Activated CD8-positive, alpha-beta memory T cell treated with anti-CD3 and anti-CD28 coated beads, Interleukin-2, amount 50 U/mL, for 48 hours (primary cell): ENCODE measurements at regions not wholly inside any gene's neighbourhood (a gene's known extent, or its start where the extent isn't known, plus 50 kb on each side); places are given as distances from the start of the nearest gene placed in this dataset.
"Not testable (repeated sequence)": the region's sequence is repeated elsewhere in the genome, so short reads cannot be mapped to it uniquely, and the experiment has no call there.

Experiments used
- DNase-seq: peaks from one replicate; pipeline ENCODE4 v3.0.0-alpha.2; 2020

DNA sequence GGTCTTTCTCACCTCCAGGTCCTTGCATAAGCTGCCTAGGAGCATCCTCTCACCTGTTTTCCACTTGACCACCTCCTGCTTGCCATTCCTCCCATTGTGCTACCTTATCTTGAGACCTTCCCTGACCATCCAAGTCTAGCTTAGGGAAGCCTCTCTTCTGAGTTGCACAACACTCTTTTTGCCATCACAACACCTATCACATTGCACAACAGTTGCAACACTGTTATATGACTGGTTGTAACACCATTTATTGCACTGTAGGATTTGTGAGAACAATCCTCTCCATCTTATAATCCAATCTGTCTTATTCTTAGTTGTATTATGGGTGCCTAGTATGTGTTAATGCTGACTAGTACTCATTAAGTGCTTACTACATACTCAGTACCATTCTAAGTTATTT lies 488.7 kb downstream of the OMA1 start:
- DNase-seq, result no peak

DNA sequence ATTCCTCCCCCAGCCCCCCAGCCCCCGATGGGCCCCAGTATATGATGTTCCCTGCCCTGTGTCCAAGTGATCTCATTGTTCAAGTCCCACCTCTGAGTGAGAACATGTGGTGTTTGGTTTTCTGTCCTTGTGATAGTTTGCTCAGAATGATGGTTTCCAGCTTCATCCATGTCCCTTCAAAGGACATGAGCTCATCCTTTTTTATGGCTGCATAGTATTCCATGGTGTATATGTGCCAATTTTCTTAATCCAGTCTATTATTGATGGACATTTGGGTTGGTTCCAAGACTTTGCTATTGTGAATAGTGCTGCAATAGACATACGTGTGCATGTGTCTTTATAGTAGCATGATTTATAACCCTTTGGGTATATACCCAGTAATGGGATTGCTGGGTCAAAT lies 495.3 kb downstream of the OMA1 start:
- not testable (repeated sequence) for DNase-seq

DNA sequence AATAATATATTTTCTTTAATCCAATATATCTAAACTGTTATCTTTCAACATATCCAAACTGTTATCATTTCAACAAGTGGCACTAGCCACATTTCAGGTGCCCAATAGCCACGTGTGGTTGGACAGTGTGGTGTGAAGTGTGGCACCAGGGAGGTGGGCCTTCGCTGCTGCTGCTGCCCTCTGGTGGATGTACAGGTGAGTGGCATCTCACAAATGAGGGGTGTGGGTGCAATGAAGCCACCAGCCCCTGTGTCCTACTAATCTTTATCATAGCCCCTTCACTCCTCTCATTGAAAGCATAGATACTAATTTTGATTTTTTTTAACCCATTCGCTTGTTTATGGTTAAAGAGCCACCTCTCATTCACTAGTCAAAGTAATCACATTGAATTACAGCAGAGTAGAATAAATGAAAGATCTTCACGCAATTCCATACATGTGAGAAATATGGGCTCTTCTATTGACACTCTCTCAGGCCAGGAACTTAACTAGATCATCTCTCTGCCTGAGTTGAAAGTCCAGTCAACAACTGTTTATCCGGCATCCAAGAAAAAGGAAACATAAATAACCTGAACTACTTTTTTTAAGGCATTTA lies 499.2 kb downstream of the OMA1 start:
- DNase-seq, result peak; percentile 63

DNA sequence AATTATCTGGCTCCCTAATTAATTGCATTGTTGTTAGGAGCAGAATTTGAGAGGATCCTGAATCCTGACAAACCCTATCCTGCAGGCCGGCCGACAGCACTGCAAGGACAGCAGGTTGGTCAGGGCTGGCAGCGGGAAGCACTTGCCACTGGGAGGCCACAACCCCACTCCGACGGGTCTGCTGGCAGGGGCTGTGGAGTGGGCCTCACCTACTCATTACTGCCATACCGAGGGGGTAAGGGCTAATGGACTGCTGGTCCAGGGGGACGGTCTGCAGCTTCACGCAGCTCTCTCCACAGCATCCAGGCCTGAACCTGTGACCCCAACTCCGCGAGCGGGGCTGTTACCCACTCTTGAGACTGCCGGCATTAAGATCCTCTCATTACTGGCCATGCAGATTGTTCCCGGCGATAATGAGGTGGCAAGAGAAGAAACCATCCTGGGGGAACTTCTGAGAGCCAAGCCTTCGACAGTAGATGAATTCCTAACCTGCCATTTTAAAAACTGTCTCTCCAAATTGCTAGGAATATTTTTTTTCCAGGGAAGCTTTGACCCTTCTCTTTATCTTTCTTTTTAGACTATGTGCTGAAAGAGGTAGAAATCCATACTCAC lies 501.3 kb downstream of the OMA1 start:
- DNase-seq, result no peak

DNA sequence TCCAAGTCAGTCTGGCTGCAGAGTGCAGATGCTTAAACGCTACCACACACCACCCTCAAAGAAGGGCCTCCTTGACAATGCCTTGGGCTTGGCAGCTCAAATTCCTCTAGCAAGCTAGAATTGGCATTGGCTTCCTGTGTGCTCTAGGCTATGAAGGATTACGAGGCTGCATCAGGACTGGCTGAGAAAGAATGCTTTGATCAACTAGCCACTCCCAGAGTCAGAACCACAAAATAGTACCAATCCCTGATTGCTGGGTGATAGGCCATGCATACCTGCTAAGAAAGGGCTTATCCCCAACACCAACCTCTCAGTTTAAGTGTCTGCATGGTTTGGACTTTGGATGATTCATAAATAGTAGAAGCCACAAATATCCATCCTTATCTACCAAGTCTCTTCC lies 504.9 kb downstream of the OMA1 start:
- no peak for DNase-seq

DNA sequence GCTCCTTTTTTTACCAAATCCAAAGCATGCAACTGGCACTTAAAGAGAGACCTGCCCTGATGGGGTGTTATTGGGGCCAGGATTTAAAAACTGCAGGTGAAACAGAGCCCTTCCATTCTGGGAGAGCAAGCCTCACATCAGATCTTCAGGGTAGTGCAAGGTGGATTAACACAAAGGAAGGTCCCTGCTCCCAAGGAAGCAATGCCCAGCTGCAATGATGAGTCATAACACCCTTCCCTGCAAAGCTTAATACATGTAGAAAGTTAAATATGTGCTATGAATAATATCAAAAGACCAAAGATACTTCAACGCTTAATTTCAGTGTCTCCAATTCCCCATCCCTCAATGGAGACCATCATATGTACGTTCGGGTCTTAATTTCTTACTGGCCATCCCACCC lies 508.0 kb downstream of the OMA1 start:
- DNase-seq, result no peak

DNA sequence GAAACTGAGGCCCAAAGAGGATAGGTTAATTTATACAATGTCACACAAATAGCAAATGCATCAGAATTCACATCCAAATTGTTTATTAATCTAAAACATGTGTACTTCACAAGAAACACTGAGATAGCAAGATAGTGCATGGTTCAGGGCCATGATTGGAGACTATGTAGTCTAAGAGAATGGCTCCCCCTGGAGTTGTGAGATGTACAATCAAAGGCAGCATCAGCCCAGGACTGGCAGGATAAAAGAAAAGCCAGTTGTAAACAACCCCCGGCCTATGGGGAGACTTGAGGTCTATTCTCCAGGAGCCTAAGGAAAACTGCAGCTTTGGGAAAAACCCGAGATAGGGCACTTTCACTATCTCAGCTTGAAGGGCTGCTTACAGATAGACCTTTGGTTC lies 511.0 kb downstream of the OMA1 start:
- DNase-seq, result no peak

DNA sequence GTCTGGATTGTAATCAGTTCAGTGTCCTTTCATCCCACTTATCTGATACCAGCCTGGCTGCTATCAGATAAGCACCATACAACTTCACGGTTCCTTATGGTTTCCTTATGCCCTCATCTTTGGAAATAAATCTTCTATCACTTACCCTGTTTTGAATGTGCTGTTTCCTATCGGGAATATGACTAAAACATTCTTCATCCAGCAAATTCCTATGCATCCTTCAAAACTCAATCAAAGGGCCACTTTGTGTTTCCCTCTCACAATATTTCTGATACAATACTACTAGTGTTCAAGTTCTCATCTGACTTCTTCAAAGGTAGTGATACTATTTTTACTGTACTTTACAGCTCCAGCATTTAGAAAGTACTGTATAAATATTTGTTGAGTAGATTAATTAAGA lies 513.2 kb downstream of the OMA1 start:
- no peak for DNase-seq

DNA sequence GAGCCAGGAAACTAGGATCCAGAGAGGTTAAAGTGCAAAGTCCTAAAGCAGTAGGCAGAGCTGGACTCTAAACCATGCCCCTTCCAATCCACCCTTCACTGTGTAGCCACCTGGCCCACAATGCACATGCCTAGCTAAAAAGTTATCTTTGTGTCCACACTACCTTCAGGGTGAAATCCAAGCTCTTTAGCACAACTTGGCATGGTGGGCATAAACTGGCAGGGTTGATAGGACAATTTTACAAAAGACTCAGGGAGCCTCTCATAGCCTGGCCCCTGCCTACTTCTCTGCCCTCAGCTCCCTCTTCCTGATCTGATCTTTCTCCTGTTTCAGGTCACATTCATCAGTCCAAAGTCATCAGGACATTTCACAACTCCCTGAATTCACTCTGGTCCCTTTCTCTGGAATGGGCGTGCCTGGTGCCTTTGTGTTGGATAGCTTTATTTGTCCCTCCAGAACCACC lies 513.9 kb downstream of the OMA1 start:
- DNase-seq, result no peak

DNA sequence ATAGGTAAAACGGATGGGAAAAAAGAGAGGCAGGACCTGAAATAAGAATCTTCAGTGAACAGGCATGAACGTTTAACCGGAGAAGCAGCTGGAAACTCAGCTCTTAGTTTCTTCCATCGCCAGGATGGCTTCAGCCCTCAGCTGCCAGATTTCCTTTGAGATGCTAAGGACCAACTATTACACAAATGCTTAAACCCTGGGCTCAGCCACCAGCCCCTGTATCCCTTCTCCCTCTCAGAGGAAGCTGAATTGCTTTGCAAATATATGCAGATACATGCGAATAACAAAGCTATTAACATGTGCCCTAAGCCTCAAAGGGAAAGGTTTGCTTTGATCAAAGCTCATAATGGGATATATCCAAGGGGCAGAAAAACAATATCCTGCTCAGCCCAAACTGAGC lies 515.1 kb downstream of the OMA1 start:
- no peak for DNase-seq

DNA sequence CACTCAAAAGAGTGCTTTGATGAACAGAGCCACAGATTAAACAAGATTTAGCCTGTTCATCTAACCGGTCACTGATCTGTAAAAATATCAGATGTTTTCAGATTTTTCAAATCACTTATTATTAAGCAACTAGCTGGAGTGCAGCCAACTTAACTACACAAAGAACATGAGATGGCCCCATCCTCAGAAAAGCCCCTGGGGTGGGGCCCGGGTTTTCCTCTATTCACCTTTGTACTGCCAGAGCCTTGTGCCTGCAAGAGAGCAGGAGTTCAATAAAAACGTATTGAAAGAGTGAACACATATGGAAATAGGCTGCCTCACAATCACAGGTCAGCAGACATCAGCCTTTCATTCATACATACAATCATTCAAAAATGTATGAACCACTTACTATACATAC lies 516.1 kb downstream of the OMA1 start:
- DNase-seq, result no peak

DNA sequence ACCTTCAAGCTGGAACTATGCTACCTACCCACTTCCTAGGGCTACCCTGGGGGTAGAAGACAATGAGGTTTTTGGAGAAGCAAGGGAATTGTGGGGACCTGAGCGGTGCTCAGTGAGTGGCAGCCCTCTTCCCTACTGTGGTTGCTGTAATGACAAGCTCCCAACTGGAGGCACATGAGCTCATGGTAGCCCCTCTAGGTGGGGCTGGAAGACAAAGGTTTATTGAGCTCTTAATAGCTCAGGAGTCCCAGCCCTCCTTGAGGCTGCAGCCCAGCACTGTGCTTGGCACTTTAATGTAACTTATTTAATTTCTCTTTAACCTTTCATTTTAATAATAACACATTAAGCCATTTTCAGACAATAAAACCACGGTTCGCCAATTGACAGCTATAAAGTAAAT lies 528.9 kb downstream of the OMA1 start:
- DNase-seq, result no peak

DNA sequence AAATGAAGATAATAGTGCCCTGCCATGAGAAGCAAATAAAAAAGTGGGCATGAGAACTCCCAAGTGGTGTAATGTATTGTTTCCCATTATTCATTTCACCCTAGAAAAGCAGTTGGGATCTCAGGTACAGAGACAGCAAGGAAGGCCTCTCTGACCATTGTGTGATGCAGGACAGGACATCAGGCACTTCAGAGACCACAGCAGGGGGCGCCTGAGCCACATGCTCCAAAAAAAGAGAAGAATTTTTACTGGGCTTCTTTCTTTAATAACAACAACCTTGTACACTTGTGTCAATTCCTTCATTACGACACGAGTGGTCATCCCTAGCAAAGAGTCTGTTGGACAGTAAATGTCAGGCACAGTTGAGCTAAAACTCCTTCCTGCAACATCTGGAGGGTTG lies 533.3 kb downstream of the OMA1 start:
- DNase-seq, result no peak

DNA sequence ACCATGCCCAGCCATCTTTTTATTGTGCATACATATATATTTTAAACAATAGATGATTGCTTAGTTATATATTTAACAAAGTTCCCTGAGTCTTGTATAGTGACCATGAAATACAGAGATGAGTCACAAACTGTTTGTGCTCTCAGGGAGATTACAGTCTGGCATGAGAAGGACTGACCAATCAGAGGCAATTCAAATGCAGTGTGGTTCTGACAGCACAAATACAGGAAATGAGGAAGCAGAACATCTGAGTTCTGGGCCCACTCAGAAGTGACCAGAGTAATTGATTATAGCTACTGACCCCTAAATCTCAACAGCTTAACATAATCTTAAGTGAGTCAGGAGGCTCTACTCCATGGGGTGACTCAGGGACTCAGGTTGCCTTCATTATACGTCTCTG lies 534.5 kb downstream of the OMA1 start:
- no peak for DNase-seq

DNA sequence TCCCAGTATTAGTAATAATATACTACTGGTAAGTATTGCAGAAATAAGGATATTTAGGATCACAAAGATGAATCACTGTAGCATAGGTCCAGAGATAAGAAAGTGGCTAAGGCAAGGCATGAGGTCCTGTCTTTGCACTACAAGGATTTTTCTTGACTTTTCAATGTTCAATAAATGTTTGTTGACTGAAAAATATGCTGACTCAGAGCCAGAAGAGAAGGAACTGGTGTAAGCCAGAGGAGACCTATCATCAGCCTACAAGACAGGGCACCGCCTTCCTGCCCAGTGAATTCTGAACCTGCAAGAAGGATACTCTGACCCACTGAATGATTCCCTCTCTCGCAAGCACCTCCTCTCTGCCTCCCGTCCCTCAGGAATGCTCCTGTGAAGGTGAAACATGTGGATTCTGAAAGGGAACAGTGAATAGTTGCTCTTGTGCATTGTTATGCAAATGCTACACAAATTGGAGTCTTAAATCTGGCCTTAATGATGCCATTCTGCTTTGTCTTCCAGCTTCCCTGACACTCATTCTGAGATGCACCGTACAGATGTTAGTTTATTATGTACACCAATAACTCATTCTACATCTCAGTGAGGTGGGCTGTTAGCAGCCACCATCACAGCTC lies 540.0 kb downstream of the OMA1 start:
- no peak for DNase-seq

DNA sequence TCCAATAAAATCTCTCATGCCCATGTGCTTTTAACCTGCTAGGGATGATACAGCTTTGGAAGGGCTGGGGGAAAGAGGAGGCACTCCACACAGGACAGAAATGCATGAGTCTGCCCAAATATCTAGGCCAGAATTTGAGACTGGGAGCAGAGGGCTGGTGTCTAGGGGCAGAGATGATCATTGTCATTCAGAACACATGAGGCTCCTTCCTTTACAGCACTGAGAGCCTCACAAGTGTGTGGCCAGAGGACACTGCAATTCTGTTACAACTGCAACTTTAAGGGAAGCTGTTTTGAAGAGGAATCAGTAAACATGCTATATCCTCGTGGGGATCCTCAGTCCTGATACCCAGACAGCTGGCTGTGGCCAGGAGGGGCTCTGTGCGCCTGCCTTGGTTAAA lies 541.3 kb downstream of the OMA1 start:
- no peak for DNase-seq

DNA sequence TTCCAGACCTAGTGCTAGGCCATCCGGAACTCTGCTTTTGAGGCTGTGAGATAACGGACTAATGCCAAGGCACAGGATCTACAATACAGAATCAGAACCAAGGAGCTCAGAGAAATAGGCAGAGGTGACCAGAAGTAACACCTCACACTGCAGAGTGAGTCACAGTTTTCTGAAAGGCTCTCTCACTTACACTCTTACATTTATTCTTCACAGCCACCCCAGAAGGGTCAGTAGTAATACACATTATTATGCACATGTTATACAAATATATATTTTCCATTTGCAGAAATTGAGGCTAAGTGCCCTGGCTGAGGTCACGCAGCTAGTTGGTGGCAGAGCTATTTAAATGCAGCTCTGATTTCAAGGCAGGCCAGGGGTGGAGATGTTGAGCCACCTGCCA lies 542.5 kb downstream of the OMA1 start:
- DNase-seq, result no peak

DNA sequence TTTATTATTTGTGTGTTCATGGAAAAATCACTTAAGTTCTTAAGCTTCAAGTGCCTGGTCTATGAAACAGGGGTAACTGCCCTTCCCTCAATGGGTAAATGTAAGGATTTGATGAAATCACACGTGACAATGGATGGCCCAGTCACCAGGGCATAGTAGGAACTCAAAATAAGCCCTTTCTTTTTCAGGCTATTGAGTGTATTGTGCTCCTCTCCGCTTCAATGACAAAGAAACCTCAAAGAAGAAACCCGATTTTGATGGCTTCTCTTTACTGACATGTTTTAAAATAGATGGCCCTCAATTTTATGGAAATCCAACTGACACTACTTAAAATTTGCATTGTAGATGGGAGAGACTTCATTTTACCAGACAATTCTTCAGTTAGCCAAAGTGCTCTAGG lies 543.5 kb downstream of the OMA1 start:
- DNase-seq, result no peak

DNA sequence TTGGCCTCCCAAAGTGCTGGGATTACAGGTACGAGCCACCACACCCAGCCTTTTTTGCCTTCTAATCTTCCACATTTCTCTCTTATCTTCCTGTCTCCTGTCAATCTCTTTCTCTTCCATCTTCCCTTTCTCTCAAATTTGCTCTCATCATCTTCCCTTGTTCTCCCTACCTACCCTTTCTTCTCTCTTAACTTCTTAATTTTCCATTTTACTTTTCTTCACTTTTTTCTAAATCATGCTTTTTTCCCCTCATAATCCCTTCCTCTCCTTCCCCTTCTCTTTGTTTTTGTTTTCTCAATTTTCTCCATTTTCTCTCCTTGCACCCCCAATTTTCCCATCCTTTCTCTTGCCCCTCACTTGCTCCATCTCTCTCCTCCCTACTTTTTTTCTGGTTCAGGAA lies 545.7 kb downstream of the OMA1 start:
- DNase-seq, result no peak

DNA sequence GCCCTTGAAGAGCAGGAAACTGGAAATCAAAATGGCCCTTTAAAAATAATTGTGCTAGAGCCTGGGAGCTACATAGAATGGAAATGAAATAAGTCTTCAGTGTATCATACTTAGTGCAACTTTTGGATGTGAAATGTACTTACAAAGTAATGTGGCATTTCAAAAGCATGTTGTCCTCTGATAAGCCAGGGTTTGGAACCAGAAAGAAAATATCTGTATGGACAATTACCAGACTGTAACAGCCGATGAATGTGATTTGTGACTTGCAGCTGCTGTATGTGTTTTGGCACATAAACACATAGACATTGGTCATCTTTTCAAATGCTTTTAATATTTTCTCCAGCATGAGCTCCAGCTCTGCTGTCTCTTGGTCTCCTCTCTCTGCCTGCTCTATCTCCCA lies 546.4 kb downstream of the OMA1 start:
- DNase-seq, result no peak

DNA sequence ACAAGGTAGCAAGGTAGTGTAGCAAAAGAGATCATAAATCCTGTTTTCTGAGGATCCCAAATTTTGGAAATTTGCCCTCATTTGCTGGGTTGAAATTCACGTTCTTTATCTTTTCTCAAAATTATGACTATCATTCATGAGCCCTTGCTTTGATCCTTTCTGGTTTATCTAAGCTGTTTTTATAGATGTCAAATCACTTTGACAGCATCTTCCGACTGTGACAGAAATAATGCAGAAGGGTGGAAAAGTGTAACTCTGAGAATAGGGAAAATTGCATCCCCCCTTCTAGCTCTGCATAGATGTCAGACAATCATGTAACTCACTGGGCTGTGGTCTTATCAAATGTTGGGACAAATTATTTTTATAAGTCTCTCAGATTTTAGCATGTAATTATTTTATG lies 550.1 kb downstream of the OMA1 start:
- DNase-seq, result no peak

DNA sequence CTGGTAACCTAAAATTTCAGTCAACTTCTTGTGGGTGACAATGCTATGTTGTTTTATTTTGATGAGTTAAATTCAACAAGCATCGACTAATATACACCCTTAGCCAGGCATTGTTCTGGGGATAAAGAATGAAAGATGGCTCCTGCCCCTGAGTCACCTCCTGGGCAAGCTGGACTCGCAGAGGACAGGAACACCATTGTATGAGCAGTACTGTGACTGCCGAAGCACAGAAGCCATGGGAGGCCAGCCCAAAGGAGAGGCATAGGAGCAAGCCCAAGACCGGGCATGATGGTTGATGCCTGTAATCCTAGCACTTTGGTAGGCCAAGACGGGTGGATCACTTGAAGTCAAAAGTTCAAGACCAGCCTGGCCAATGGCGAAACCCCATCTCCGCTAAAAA lies 555.2 kb downstream of the OMA1 start:
- DNase-seq, result no peak

DNA sequence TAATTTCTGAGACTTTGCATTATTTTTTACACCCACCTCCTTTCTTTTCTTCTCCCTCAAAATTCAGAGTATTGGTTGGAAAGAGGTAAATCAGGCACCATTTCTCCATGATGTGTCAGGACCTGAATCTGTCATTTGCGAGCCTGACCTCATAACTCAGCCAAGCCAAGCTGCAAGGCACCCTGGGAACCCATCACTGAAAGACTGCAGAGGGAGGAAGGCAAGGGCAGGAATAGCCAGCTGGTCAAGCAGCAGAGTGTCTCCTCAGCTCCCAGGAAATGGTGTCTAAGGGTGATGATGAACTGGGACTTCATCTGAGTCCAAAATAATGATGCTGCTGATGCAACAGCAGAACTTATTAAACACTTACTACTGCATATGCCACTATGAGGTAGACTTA lies 556.6 kb downstream of the OMA1 start:
- no peak for DNase-seq

DNA sequence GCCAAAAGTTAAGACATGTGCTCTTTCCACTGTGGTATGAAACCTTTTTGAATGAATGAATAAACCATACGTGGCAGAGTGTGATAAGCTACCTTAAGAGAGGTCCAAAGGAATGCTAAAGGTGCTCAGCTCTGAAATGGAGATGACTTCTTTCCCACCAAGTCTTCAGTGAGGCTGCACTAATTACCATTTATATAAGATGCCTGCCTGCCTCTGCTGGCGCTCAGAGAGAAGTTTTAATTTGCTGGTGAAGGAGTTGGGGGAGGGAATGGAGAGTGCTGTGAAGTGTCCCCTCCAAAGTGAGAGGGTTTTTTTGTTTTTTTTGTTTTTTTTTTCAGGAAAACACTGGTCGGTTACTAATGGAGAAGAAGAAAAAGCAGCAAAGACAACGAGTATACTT lies 559.0 kb downstream of the OMA1 start:
- DNase-seq, result no peak

DNA sequence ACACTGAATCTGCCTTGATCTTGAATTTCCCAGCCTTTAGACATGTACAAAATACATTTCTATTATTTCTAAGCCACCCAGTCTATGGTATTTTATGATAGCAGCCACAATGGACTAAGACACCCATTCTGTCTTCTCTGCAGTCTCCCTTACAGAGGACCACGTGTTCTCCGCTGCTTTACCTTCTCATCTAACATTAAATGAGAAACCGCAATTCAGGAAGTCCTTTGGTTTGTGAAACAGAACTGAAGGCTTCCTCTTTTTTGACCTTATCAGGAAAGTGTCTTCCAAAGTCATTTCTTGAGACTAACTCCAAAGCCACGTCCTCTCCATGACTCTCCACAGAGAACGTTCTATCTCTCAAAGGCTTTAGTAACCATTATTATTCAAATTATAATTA lies 560.1 kb downstream of the OMA1 start:
- no peak for DNase-seq
